HEK293 (cell line): ENCODE measurements at regions not wholly inside any gene's neighbourhood (a gene's known extent, or its start where the extent isn't known, plus 50 kb on each side); places are given as distances from the start of the nearest gene placed in this dataset.

Experiments used
- CTCF ChIA-PET: fragments of 350-600 bp; formaldehyde crosslinking; extraction: SDS; loops from one replicate; lab custom pipeline; 2021; ENCODE audit warnings: antibody characterized with exemption; lab: Yijun Ruan, JAX
- POLR2A ChIA-PET: fragments of 300-600 bp; formaldehyde crosslinking; extraction: SDS; loops from one replicate; lab custom pipeline; 2020; ENCODE audit warnings: antibody characterized with exemption, inconsistent platforms; lab: Yijun Ruan, JAX
- H3K27ac ChIP-seq: fragments of 200-500 bp; sonication (Bioruptor generic); 2 replicates; pipeline ENCODE4 v1.5.1; 2014; ENCODE audit warnings: low read depth, low read length, control low read depth, inconsistent platforms; ENCODE audit errors: extremely low read depth
- H3K36me3 ChIP-seq, 2 experiments: fragments of 200-500 bp in 1 of 2; sonication (Bioruptor generic) in 1 of 2; 1 replicate in 1 of 2; 2 replicates in 1 of 2; pipeline ENCODE4 v1.5.1; 2014 to 2017; ENCODE audit warnings: inconsistent platforms in 2 of 2, low read length in 2 of 2; ENCODE audit not compliant: control insufficient read depth in 2 of 2, insufficient read depth in 1 of 2
- H3K4me1 ChIP-seq: fragments of 200-500 bp; sonication (Bioruptor generic); 2 replicates; pipeline ENCODE4 v1.5.1; 2014; ENCODE audit warnings: mild to moderate bottlenecking, low read length, inconsistent platforms; ENCODE audit not compliant: control insufficient read depth, insufficient read depth
- H3K4me3 ChIP-seq: 2 replicates; pipeline ENCODE4 v1.5.1; 2011; ENCODE audit warnings: low read depth, mild to moderate bottlenecking, control low read depth, low read length, moderate library complexity
- H3K9me3 ChIP-seq: fragments of 200-500 bp; sonication (Bioruptor generic); 2 replicates; pipeline ENCODE4 v1.5.1; 2014; ENCODE audit warnings: low read depth, low read length, inconsistent platforms; ENCODE audit not compliant: control insufficient read depth, insufficient read depth
- IKZF3 ChIP-seq: fragments of 450-650 bp; IDR thresholded peaks from 2 replicates; pipeline ENCODE4 v1.5.0; 2018; ENCODE audit warnings: missing biosample characterization, mild to moderate bottlenecking, missing genetic modification characterization, moderate library complexity
- KLF8 ChIP-seq: fragments of 450-650 bp; formaldehyde crosslinking; IDR thresholded peaks from 2 replicates; pipeline ENCODE4 v1.5.1; 2016; ENCODE audit warnings: missing biosample characterization, missing genetic modification characterization
- PATZ1 ChIP-seq: fragments of 450-650 bp; formaldehyde crosslinking; IDR thresholded peaks from 2 replicates; pipeline ENCODE4 v1.5.1; 2016; ENCODE audit warnings: missing biosample characterization, missing genetic modification characterization
- PRDM10 ChIP-seq: fragments of 450-650 bp; formaldehyde crosslinking; IDR thresholded peaks from 2 replicates; pipeline ENCODE4 v1.5.1; 2016; ENCODE audit warnings: missing biosample characterization, missing genetic modification characterization
- ZBTB49 ChIP-seq: fragments of 450-650 bp; formaldehyde crosslinking; IDR thresholded peaks from 2 replicates; pipeline ENCODE4 v1.5.1; 2016; ENCODE audit warnings: missing biosample characterization, missing genetic modification characterization, low read depth
- ZNF146 ChIP-seq: fragments of 450-650 bp; formaldehyde crosslinking; IDR thresholded peaks from 2 replicates; pipeline ENCODE4 v1.5.1; 2016; ENCODE audit warnings: missing biosample characterization, missing genetic modification characterization
- ZNF16 ChIP-seq: fragments of 450-650 bp; formaldehyde crosslinking; IDR thresholded peaks from 2 replicates; pipeline ENCODE4 v1.5.1; 2016; ENCODE audit warnings: low read depth, missing biosample characterization, missing genetic modification characterization
- ZNF18 ChIP-seq: fragments of 450-650 bp; formaldehyde crosslinking; IDR thresholded peaks from 2 replicates; pipeline ENCODE4 v1.5.1; 2016; ENCODE audit warnings: missing biosample characterization, missing genetic modification characterization
- ZNF214 ChIP-seq: fragments of 450-650 bp; formaldehyde crosslinking; IDR thresholded peaks from 2 replicates; pipeline ENCODE4 v1.5.1; 2017; ENCODE audit warnings: missing biosample characterization, mild to moderate bottlenecking, missing genetic modification characterization, borderline replicate concordance
- ZNF223 ChIP-seq: fragments of 450-650 bp; formaldehyde crosslinking; IDR thresholded peaks from 2 replicates; pipeline ENCODE4 v1.5.1; 2016; ENCODE audit warnings: missing biosample characterization, missing genetic modification characterization
- ZNF266 ChIP-seq: fragments of 450-650 bp; formaldehyde crosslinking; IDR thresholded peaks from 2 replicates; pipeline ENCODE4 v1.5.1; 2016; ENCODE audit warnings: missing biosample characterization, missing genetic modification characterization, low read depth
- ZNF311 ChIP-seq: fragments of 450-650 bp; formaldehyde crosslinking; IDR thresholded peaks from 2 replicates; pipeline ENCODE4 v1.5.1; 2017; ENCODE audit warnings: missing biosample characterization, missing genetic modification characterization, borderline replicate concordance
- ZNF398 ChIP-seq: fragments of 450-650 bp; formaldehyde crosslinking; IDR thresholded peaks from 2 replicates; pipeline ENCODE4 v1.5.1; 2017; ENCODE audit warnings: missing biosample characterization, missing genetic modification characterization
- ZNF416 ChIP-seq: fragments of 450-650 bp; formaldehyde crosslinking; IDR thresholded peaks from 2 replicates; pipeline ENCODE4 v1.5.1; 2016; ENCODE audit warnings: missing biosample characterization, missing genetic modification characterization
- ZNF560 ChIP-seq: fragments of 450-650 bp; formaldehyde crosslinking; IDR thresholded peaks from 2 replicates; pipeline ENCODE4 v1.5.1; 2017; ENCODE audit warnings: missing biosample characterization, missing genetic modification characterization, borderline replicate concordance
- ZNF600 ChIP-seq: fragments of 450-650 bp; formaldehyde crosslinking; IDR thresholded peaks from 2 replicates; pipeline ENCODE4 v1.5.1; 2016; ENCODE audit warnings: missing biosample characterization, missing genetic modification characterization
- ZNF629 ChIP-seq: fragments of 450-650 bp; formaldehyde crosslinking; IDR thresholded peaks from 2 replicates; pipeline ENCODE4 v1.5.1; 2017; ENCODE audit warnings: missing biosample characterization, missing genetic modification characterization
- ZNF654 ChIP-seq: fragments of 450-650 bp; formaldehyde crosslinking; IDR thresholded peaks from 2 replicates; pipeline ENCODE4 v1.5.1; 2016; ENCODE audit warnings: low read depth, missing biosample characterization, missing genetic modification characterization
- ZNF658 ChIP-seq: fragments of 450-650 bp; formaldehyde crosslinking; IDR thresholded peaks from 2 replicates; pipeline ENCODE4; 2016; ENCODE audit warnings: missing biosample characterization, missing genetic modification characterization
- ZNF792 ChIP-seq: fragments of 450-650 bp; formaldehyde crosslinking; IDR thresholded peaks from 2 replicates; pipeline ENCODE4 v1.5.1; 2016; ENCODE audit warnings: missing biosample characterization, missing genetic modification characterization
- ZNF843 ChIP-seq: fragments of 450-650 bp; formaldehyde crosslinking; IDR thresholded peaks from 2 replicates; pipeline ENCODE4 v1.5.1; 2016; ENCODE audit warnings: missing biosample characterization, missing genetic modification characterization
- ZSCAN23 ChIP-seq: fragments of 450-650 bp; formaldehyde crosslinking; IDR thresholded peaks from 2 replicates; pipeline ENCODE4 v1.5.1; 2016; ENCODE audit warnings: missing biosample characterization, missing genetic modification characterization

GRCh38 chr22:34587357-34588356, 478.3 kb upstream of the ISX start:
- ChIA-PET POLR2A (no interaction called here), CTCF (interaction anchor here (0.7 kb wide), 2 partner anchors 80 to 173 kb away, joined by 3 to 5 read pairs; no protein-coding TSS in a partner anchor)
- Histone ChIP-seq H3K4me1 (no peaks in the 10 kb centered on the region), H3K36me3 (no peaks in the 10 kb centered on the region), H3K9me3 (no peaks in the 10 kb centered on the region), H3K27ac (no peak overlapping the region), H3K4me3 (no peak overlapping the region)
- TF ChIP-seq ZNF16 (tag by site-specific recombination) (no peak), ZNF629 (tag by site-specific recombination) (no peak), ZNF398 (tag by site-specific recombination) (no peak), KLF8 (tag by site-specific recombination) (no peak), ZNF416 (tag by site-specific recombination) (no peak), ZNF311 (no peak), ZNF223 (no peak), ZNF600 (tag by site-specific recombination) (no peak), PRDM10 (tag by site-specific recombination) (no peak), ZNF792 (no peak), ZNF658 (tag by site-specific recombination) (no peak), ZNF654 (no peak), ZNF214 (tag by site-specific recombination) (no peak)

- Histone ChIP-seq H3K4me1 (no peaks in the 10 kb centered on the region), H3K27ac (no peak overlapping the region), H3K36me3 (no peaks in the 10 kb centered on the region), H3K9me3 (no peaks in the 10 kb centered on the region), H3K4me3 (no peak overlapping the region)
- CTCF ChIA-PET, result no interaction called here
- POLR2A ChIA-PET, result no interaction called here
- TF ChIP-seq ZNF146 (tag by site-specific recombination) (no peak), ZBTB49 (tag by site-specific recombination) (no peak), ZSCAN23 (tag by site-specific recombination) (no peak), ZNF843 (tag by site-specific recombination) (no peak), IKZF3 (no peak), PATZ1 (tag by site-specific recombination) (no peak), ZNF560 (tag by site-specific recombination) (no peak), ZNF18 (tag by site-specific recombination) (no peak), ZNF266 (tag by site-specific recombination) (no peak)
Observed at GRCh38 chr22:34588871-34589545, 476.9 kb upstream of the ISX start.
